Urothelium cell line (cell line): ENCODE measurements at regions not wholly inside any gene's neighbourhood (a gene's known extent, or its start where the extent isn't known, plus 50 kb on each side); places are given as distances from the start of the nearest gene placed in this dataset.
A peak's percentile ranks its signal among the peaks of the same experiment; 100 is the strongest.
"Not testable (repeated sequence)": the region's sequence is repeated elsewhere in the genome, so short reads cannot be mapped to it uniquely, and the experiment has no call there.

Source experiments
- DNase-seq: peaks from one replicate; pipeline ENCODE4 v3.0.0; 2011; ENCODE audit warnings: low spot score, mixed read lengths
- FAIRE-seq: peaks from 2 replicates; lab custom pipeline; 2011; peaks lifted over from hg19 to GRCh38; lab: Jason Lieb, UNC

- FAIRE-seq, DNase-seq: not testable (repeated sequence)
These were observed 67.8 kb downstream of the MRPL36 start for GRCh38 chr5:1731855-1732237.

- FAIRE-seq: no peak
- DNase-seq: no peak
These were observed 68.5 kb downstream of the MRPL36 start for GRCh38 chr5:1731091-1731639.

GRCh38 chr5:1730487-1730847, 69.2 kb downstream of the MRPL36 start:
- DNase-seq: no peak
- FAIRE-seq: no peak

- no peak for DNase-seq
- peak; percentile 35 for FAIRE-seq
These were observed 69.8 kb downstream of the MRPL36 start for GRCh38 chr5:1729641-1730486.

- FAIRE-seq: no peak
These were observed 70.8 kb downstream of the MRPL36 start for GRCh38 chr5:1728846-1729245.

GRCh38 chr5:1727571-1727970, 72.1 kb downstream of the MRPL36 start:
- FAIRE-seq: no peak
- no peak for DNase-seq

More at GRCh38 chr5:1728846-1729245, 70.8 kb downstream of the MRPL36 start:
- DNase-seq: no peak

GRCh38 chr5:1726956-1727355, 72.7 kb downstream of the MRPL36 start:
- DNase-seq (no peak), FAIRE-seq (no peak)

GRCh38 chr5:1726469-1726865, 73.2 kb downstream of the MRPL36 start:
- FAIRE-seq: no peak

GRCh38 chr5:1725641-1726468, 73.8 kb downstream of the MRPL36 start:
- peak; percentile 30 for FAIRE-seq

More at GRCh38 chr5:1726469-1726865, 73.2 kb downstream of the MRPL36 start:
- DNase-seq: no peak

GRCh38 chr5:1724822-1725602, 74.6 kb downstream of the MRPL36 start:
- FAIRE-seq (peak; percentile 67), DNase-seq (peak; percentile 79)

More at GRCh38 chr5:1725641-1726468, 73.8 kb downstream of the MRPL36 start:
- DNase-seq: peak; percentile 66

- FAIRE-seq (peak; percentile 85), DNase-seq (no peak)
These were observed 75.4 kb downstream of the MRPL36 start for GRCh38 chr5:1723957-1724821.

GRCh38 chr5:1723476-1723875, 76.2 kb downstream of the MRPL36 start:
- FAIRE-seq (no peak), DNase-seq (no peak)

GRCh38 chr5:1722877-1723276, 76.8 kb downstream of the MRPL36 start:
- DNase-seq (no peak), FAIRE-seq (no peak)

- FAIRE-seq (no peak), DNase-seq (no peak)
These were observed 79.1 kb downstream of the MRPL36 start for GRCh38 chr5:1720396-1721110.

GRCh38 chr5:1719860-1720259, 79.8 kb downstream of the MRPL36 start:
- DNase-seq: no peak
- no peak for FAIRE-seq

GRCh38 chr5:1718669-1719068, 81.0 kb downstream of the MRPL36 start:
- FAIRE-seq (no peak), DNase-seq (no peak)

GRCh38 chr5:1710091-1710490, 89.5 kb downstream of the MRPL36 start:
- DNase-seq, FAIRE-seq: not testable (repeated sequence)

GRCh38 chr5:1709171-1709803, 90.3 kb downstream of the MRPL36 start:
- FAIRE-seq (peak; percentile 5), DNase-seq (no peak)
